Epithelial cell of esophagus (primary cell): ENCODE measurements at regions not wholly inside any gene's neighbourhood (a gene's known extent, or its start where the extent isn't known, plus 50 kb on each side); places are given as distances from the start of the nearest gene placed in this dataset.
"Not testable (repeated sequence)": the region's sequence is repeated elsewhere in the genome, so short reads cannot be mapped to it uniquely, and the experiment has no call there.

Experiments used
- DNase-seq: peaks from one replicate; pipeline ENCODE4 v3.0.0; 2010; ENCODE audit warnings: low read depth
- H3K4me3 ChIP-seq: 2 replicates; pipeline ENCODE4 v1.5.1; 2011; ENCODE audit warnings: mild to moderate bottlenecking, low read length, control low read depth
- CTCF ChIP-seq: IDR thresholded peaks from 2 replicates; pipeline ENCODE4 v1.5.1; 2011; ENCODE audit warnings: low read depth, mild to moderate bottlenecking, low read length, control low read depth, inconsistent platforms; ENCODE audit not compliant: insufficient read depth; ENCODE audit errors: missing control alignments

GRCh38 chrX:50967736-50968135 lies 57.2 kb downstream of the BMP15 start:
- no peak overlapping the region for H3K4me3 ChIP-seq
- no peak for TF ChIP-seq CTCF
- peak; percentile 67 for DNase-seq

- not testable (repeated sequence) for H3K4me3 ChIP-seq, DNase-seq
These were observed 58.5 kb downstream of the BMP15 start for GRCh38 chrX:50968871-50969635.

GRCh38 chrX:50971395-50971794 lies 60.9 kb downstream of the BMP15 start:
- H3K4me3 ChIP-seq: no peak overlapping the region
- no peak for TF ChIP-seq CTCF
- peak; percentile 74 for DNase-seq

- no peak for TF ChIP-seq CTCF
- no peak for DNase-seq
These were observed 62.7 kb downstream of the BMP15 start for GRCh38 chrX:50973199-50973598.

GRCh38 chrX:50978920-50979682 lies 68.6 kb downstream of the BMP15 start:
- TF ChIP-seq CTCF: no peak
- DNase-seq: no peak
- H3K4me3 ChIP-seq: no peak overlapping the region

More at GRCh38 chrX:50973199-50973598, 62.7 kb downstream of the BMP15 start:
- no peak overlapping the region for H3K4me3 ChIP-seq

- TF ChIP-seq CTCF: no peak
- H3K4me3 ChIP-seq: no peak overlapping the region
- no peak for DNase-seq
These were observed 69.7 kb downstream of the BMP15 start for GRCh38 chrX:50980251-50980650.

- peak; percentile 51 for TF ChIP-seq CTCF
- peak; percentile 43 for DNase-seq
These were observed 78.1 kb downstream of the BMP15 start for GRCh38 chrX:50988649-50989048.

More at GRCh38 chrX:50988649-50989048, 78.1 kb downstream of the BMP15 start:
- H3K4me3 ChIP-seq: no peak overlapping the region
